Stomach smooth muscle (tissue), 2 donors: ENCODE measurements at regions not wholly inside any gene's neighbourhood (a gene's known extent, or its start where the extent isn't known, plus 50 kb on each side); places are given as distances from the start of the nearest gene placed in this dataset.
"Not testable (repeated sequence)": the region's sequence is repeated elsewhere in the genome, so short reads cannot be mapped to it uniquely, and the experiment has no call there.

Experiments used
- H3K27ac ChIP-seq: one replicate; pipeline ENCODE4 v1.7.0; 2013; ENCODE audit warnings: mild to moderate bottlenecking, low read length, inconsistent platforms
- H3K27me3 ChIP-seq, 2 donors: one replicate each; pipeline ENCODE4 v1.7.0; 2013; ENCODE audit warnings: low read length in 2 of 2; ENCODE audit not compliant: insufficient read depth in 2 of 2, control insufficient read depth in 1 of 2
- H3K36me3 ChIP-seq, 2 donors: one replicate each; pipeline ENCODE4 v1.7.0; 2013; ENCODE audit warnings: low read length in 2 of 2; ENCODE audit not compliant: control insufficient read depth in 2 of 2, insufficient read depth in 2 of 2
- H3K4me1 ChIP-seq: one replicate; pipeline ENCODE4 v1.7.0; 2013; ENCODE audit warnings: low read length; ENCODE audit not compliant: control insufficient read depth, insufficient read depth
- H3K4me3 ChIP-seq, 2 donors: one replicate each; pipeline ENCODE4 v1.7.0; 2013; ENCODE audit warnings: low read length in 2 of 2
- H3K9ac ChIP-seq, 2 donors: one replicate each; pipeline ENCODE4 v1.7.0; 2013; ENCODE audit warnings: low read length in 2 of 2, mild to moderate bottlenecking in 1 of 2
- H3K9me3 ChIP-seq, 2 donors: one replicate each; pipeline ENCODE4 v1.7.0; 2013; ENCODE audit warnings: low read length in 2 of 2; ENCODE audit not compliant: control insufficient read depth in 2 of 2
- donor health status: healthy.
- donor health status: Pancreatic carcinoma.

- Histone ChIP-seq H3K9ac (no peak overlapping the region), H3K27ac (no peak overlapping the region), H3K9me3 (no peaks in the 10 kb centered on the region), H3K36me3 (no peaks in the 10 kb centered on the region), H3K4me1 (no peaks in the 10 kb centered on the region), H3K4me3 (no peak overlapping the region), H3K27me3 (no peaks in the 10 kb centered on the region)
These were observed 55.0 kb downstream of the OXSM start for GRCh38 chr3:25844891-25845290.

- Histone ChIP-seq H3K9ac (no peak overlapping the region), H3K27ac (no peak overlapping the region), H3K27me3 (no peaks in the 10 kb centered on the region), H3K4me3 (no peak overlapping the region), H3K36me3 (no peaks in the 10 kb centered on the region), H3K9me3 (no peaks in the 10 kb centered on the region), H3K4me1 (no peaks in the 10 kb centered on the region)
These were observed 56.4 kb downstream of the OXSM start for GRCh38 chr3:25846282-25846681.

DNA sequence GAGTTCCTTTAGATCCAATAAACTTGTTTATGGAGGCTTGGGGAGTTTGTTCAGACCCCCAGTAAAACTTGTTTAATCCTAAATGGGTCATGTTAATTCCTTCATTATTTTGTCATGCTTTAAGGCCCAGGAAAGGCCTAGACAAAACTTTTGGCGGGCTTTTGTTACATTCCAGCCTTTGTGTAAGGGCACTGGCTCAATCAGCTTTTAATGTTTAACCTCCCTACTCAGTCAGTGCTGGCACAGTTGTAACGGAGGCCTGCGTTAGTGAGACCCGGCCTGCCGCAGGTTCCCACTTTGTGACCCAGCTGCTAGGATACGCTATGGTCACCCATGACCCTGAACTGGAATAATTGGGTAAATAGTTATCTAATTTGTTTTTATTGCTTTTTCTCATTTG is 59.2 kb downstream of the OXSM start:
- no peaks in the 10 kb centered on the region for H3K27me3 ChIP-seq
- H3K9me3 ChIP-seq = no peaks in the 10 kb centered on the region
- H3K4me3 ChIP-seq = no peak overlapping the region
- no peaks in the 10 kb centered on the region for H3K36me3 ChIP-seq
- H3K9ac ChIP-seq = no peak overlapping the region
- no peak overlapping the region for H3K27ac ChIP-seq
- no peaks in the 10 kb centered on the region for H3K4me1 ChIP-seq

- Histone ChIP-seq H3K4me1 (no peaks in the 10 kb centered on the region), H3K27me3 (no peaks in the 10 kb centered on the region), H3K4me3 (no peak overlapping the region), H3K9me3 (no peaks in the 10 kb centered on the region), H3K27ac (no peak overlapping the region), H3K36me3 (no peaks in the 10 kb centered on the region), H3K9ac (no peak overlapping the region)
These were observed 59.9 kb downstream of the OXSM start for GRCh38 chr3:25849641-25850385.

- not testable (repeated sequence) for H3K27ac ChIP-seq, H3K9me3 ChIP-seq, H3K27me3 ChIP-seq, H3K36me3 ChIP-seq, H3K4me1 ChIP-seq, H3K4me3 ChIP-seq, H3K9ac ChIP-seq
These were observed 61.9 kb downstream of the OXSM start for GRCh38 chr3:25851693-25852259.

GRCh38 chr3:25854214-25854613 is 64.3 kb downstream of the OXSM start:
- Histone ChIP-seq H3K27ac (no peak overlapping the region), H3K36me3 (no peaks in the 10 kb centered on the region), H3K4me3 (no peak overlapping the region), H3K9me3 (no peaks in the 10 kb centered on the region), H3K27me3 (no peaks in the 10 kb centered on the region), H3K4me1 (no peaks in the 10 kb centered on the region), H3K9ac (no peak overlapping the region)

- Histone ChIP-seq H3K9me3 (no peaks in the 10 kb centered on the region), H3K4me3 (no peak overlapping the region), H3K27ac (no peak overlapping the region), H3K4me1 (no peaks in the 10 kb centered on the region), H3K27me3 (no peaks in the 10 kb centered on the region), H3K9ac (no peak overlapping the region), H3K36me3 (no peaks in the 10 kb centered on the region)
These were observed 64.7 kb downstream of the OXSM start for GRCh38 chr3:25854635-25855034.

- Histone ChIP-seq H3K9me3 (no peaks in the 10 kb centered on the region), H3K27ac (no peak overlapping the region), H3K4me1 (no peaks in the 10 kb centered on the region), H3K9ac (no peak overlapping the region), H3K4me3 (no peak overlapping the region), H3K27me3 (no peaks in the 10 kb centered on the region), H3K36me3 (no peaks in the 10 kb centered on the region)
These were observed 65.4 kb downstream of the OXSM start for GRCh38 chr3:25855266-25855784.

GRCh38 chr3:25856902-25857518 is 67.1 kb downstream of the OXSM start:
- Histone ChIP-seq H3K36me3 (no peaks in the 10 kb centered on the region), H3K9me3 (no peaks in the 10 kb centered on the region), H3K27ac (no peak overlapping the region), H3K4me1 (no peaks in the 10 kb centered on the region), H3K9ac (no peak overlapping the region), H3K4me3 (no peak overlapping the region), H3K27me3 (no peaks in the 10 kb centered on the region)

DNA sequence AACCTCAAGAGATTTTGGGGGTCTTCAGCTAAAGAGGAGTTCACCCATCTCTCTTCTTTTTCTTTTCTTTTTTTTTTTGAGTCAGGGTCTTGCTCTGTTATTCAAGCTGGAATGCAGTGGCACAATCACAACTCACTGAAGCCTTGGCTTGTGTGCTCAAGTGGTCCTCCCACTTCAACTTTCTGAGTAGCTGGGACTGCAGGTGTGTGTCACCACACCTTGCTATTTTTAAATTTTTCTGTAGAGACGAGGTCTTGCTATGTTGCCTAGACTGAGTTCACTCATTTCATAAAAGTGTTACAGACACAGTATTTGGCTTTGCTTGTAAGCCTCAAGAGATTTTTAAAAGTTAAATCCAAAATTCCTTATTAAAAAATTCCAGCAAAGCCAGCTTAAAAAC is 71.7 kb downstream of the OXSM start:
- H3K4me3 ChIP-seq = no peak overlapping the region
- H3K9me3 ChIP-seq = no peaks in the 10 kb centered on the region
- no peaks in the 10 kb centered on the region for H3K36me3 ChIP-seq
- no peak overlapping the region for H3K27ac ChIP-seq
- no peaks in the 10 kb centered on the region for H3K4me1 ChIP-seq
- no peak overlapping the region for H3K9ac ChIP-seq
- H3K27me3 ChIP-seq = no peaks in the 10 kb centered on the region

- Histone ChIP-seq H3K36me3 (no peaks in the 10 kb centered on the region), H3K27me3 (no peaks in the 10 kb centered on the region), H3K9ac (no peak overlapping the region), H3K9me3 (no peaks in the 10 kb centered on the region), H3K4me3 (no peak overlapping the region), H3K27ac (no peak overlapping the region), H3K4me1 (no peaks in the 10 kb centered on the region)
These were observed 73.1 kb downstream of the OXSM start for GRCh38 chr3:25863011-25863415.
